GM21737 (cell line): ENCODE measurements at regions not wholly inside any gene's neighbourhood (a gene's known extent, or its start where the extent isn't known, plus 50 kb on each side); places are given as distances from the start of the nearest gene placed in this dataset.
"Not testable (repeated sequence)": the region's sequence is repeated elsewhere in the genome, so short reads cannot be mapped to it uniquely, and the experiment has no call there.

Source experiments
- ATAC-seq: cut with Tn5 transposase; IDR thresholded peaks from one replicate; pipeline ENCODE4 v1.9.1; 2021; ENCODE audit warnings: mild to moderate bottlenecking, moderate library complexity; ENCODE audit not compliant: unreplicated experiment

GRCh38 chr15:22303112-22303511 is 155.6 kb upstream of the GOLGA6L22 start:
- ATAC-seq, result not testable (repeated sequence)
